ENCODE measurements at regions not wholly inside any gene's neighbourhood (a gene's known extent, or its start where the extent isn't known, plus 50 kb on each side); places are given as distances from the start of the nearest gene placed in this dataset.

DNA sequence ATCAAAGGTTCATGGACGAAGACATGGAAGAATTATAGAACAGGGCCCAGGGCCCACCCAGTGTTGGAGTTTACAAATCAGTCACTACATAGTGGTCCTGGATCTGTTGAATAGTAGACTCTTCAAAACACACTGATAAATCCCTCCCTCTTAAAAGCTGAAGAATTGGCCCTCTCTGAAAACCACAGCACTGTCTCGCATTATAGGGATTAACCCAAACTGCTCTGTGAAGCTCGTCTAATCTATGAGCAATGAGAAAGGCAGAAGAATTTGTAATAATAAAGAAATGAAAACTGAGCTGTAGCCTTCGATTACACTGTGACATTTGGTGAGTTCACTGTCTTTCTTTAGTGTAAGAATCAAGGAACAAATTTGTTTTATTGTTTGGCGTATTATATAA, 92.5 kb upstream of the ZFP42 start:
- Histone ChIP-seq H3K27ac (ENCODE audit: extremely low read depth, low read depth, low read length) (no peak overlapping the region), H3K9me3 (ENCODE audit: control insufficient read depth, insufficient read depth, low read depth, low read length) (no peaks in the 10 kb centered on the region), H3K36me3 (ENCODE audit: control insufficient read depth in 2 of 2, insufficient read depth in 1 of 2, low read length in 2 of 2) (no peaks in the 10 kb centered on the region), H3K4me1 (ENCODE audit: control insufficient read depth, insufficient read depth, low read length) (no peaks in the 10 kb centered on the region), H3K4me3 (ENCODE audit: low read depth, low read length) (no peak overlapping the region)
- no peak for TF ChIP-seq ZNF302 (tag by site-specific recombination; IDR thresholded peaks at IDR 0.05; ENCODE audit: low read depth)
- no peak for TF ChIP-seq ZNF558 (tag by site-specific recombination; IDR thresholded peaks at IDR 0.05)
- no peak for TF ChIP-seq ZNF10 (tag by site-specific recombination; IDR thresholded peaks at IDR 0.05)
- TF ChIP-seq, protein P1, sequence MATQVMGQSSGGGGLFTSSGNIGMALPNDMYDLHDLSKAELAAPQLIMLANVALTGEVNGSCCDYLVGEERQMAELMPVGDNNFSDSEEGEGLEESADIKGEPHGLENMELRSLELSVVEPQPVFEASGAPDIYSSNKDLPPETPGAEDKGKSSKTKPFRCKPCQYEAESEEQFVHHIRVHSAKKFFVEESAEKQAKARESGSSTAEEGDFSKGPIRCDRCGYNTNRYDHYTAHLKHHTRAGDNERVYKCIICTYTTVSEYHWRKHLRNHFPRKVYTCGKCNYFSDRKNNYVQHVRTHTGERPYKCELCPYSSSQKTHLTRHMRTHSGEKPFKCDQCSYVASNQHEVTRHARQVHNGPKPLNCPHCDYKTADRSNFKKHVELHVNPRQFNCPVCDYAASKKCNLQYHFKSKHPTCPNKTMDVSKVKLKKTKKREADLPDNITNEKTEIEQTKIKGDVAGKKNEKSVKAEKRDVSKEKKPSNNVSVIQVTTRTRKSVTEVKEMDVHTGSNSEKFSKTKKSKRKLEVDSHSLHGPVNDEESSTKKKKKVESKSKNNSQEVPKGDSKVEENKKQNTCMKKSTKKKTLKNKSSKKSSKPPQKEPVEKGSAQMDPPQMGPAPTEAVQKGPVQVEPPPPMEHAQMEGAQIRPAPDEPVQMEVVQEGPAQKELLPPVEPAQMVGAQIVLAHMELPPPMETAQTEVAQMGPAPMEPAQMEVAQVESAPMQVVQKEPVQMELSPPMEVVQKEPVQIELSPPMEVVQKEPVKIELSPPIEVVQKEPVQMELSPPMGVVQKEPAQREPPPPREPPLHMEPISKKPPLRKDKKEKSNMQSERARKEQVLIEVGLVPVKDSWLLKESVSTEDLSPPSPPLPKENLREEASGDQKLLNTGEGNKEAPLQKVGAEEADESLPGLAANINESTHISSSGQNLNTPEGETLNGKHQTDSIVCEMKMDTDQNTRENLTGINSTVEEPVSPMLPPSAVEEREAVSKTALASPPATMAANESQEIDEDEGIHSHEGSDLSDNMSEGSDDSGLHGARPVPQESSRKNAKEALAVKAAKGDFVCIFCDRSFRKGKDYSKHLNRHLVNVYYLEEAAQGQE (tag by site-specific recombination; IDR thresholded peaks at IDR 0.05): no peak
- POLR2A ChIA-PET: no interaction called here
- CTCF ChIA-PET: no interaction called here

DNA sequence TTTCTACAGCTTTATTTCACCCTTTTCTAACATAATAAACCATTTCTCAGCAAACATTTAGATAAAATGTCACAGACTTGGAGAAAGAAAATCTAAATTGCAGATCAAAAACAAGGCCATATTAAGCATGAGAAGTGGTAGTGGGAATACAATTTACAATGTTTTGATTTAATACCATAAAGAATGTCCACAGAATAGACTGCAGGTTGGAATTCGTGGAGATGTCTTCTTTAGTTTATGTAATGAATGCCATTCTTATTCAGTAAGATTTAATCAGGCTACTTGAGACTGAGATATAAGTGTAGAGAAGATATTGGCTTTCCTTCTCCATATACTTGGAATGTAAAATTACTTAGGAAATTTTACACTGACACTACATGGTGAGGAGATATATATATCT, 91.9 kb upstream of the ZFP42 start:
- CTCF ChIA-PET: no interaction called here
- no peak for TF ChIP-seq GLIS2 (tag by site-specific recombination; IDR thresholded peaks at IDR 0.05)
- TF ChIP-seq ZNF501 (tag by site-specific recombination; IDR thresholded peaks at IDR 0.05): no peak
- TF ChIP-seq ZNF529 (tag by site-specific recombination; IDR thresholded peaks at IDR 0.05; ENCODE audit: insufficient replicate concordance): no peak
- TF ChIP-seq ZFP69B (tag by site-specific recombination; IDR thresholded peaks at IDR 0.05): no peak
- TF ChIP-seq ZNF629 (tag by site-specific recombination; IDR thresholded peaks at IDR 0.05): no peak
- TF ChIP-seq MEIS1 (CRISPR knock-in tag; IDR thresholded peaks at IDR 0.05; ENCODE audit: borderline replicate concordance): no peak
- TF ChIP-seq, protein P2, sequence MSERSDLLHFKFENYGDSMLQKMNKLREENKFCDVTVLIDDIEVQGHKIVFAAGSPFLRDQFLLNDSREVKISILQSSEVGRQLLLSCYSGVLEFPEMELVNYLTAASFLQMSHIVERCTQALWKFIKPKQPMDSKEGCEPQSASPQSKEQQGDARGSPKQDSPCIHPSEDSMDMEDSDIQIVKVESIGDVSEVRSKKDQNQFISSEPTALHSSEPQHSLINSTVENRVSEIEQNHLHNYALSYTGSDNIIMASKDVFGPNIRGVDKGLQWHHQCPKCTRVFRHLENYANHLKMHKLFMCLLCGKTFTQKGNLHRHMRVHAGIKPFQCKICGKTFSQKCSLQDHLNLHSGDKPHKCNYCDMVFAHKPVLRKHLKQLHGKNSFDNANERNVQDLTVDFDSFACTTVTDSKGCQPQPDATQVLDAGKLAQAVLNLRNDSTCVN (tag by site-specific recombination; optimal IDR thresholded peaks at IDR 0.05): no peak
- no peak for TF ChIP-seq ZNF610 (tag by site-specific recombination; IDR thresholded peaks at IDR 0.05; ENCODE audit: borderline replicate concordance)
- TF ChIP-seq ZNF521 (tag by site-specific recombination; IDR thresholded peaks at IDR 0.05): no peak
- TF ChIP-seq, protein P3, sequence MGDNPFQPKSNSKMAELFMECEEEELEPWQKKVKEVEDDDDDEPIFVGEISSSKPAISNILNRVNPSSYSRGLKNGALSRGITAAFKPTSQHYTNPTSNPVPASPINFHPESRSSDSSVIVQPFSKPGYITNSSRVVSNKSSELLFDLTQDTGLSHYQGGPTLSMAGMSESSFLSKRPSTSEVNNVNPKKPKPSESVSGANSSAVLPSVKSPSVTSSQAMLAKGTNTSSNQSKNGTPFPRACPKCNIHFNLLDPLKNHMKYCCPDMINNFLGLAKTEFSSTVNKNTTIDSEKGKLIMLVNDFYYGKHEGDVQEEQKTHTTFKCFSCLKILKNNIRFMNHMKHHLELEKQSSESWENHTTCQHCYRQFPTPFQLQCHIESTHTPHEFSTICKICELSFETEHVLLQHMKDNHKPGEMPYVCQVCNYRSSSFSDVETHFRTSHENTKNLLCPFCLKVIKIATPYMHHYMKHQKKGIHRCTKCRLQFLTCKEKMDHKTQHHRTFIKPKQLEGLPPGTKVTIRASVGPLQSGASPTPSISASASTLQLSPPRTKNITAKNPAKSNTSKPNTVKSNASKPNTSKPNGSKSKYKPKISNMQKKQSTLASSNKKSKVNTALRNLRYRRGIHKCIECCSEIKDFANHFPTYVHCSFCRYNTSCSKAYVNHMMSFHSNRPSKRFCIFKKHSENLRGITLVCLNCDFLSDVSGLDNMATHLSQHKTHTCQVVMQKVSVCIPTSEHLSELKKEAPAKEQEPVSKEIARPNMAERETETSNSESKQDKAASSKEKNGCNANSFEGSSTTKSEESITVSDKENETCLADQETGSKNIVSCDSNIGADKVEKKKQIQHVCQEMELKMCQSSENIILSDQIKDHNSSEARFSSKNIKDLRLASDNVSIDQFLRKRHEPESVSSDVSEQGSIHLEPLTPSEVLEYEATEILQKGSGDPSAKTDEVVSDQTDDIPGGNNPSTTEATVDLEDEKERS (tag by site-specific recombination; IDR thresholded peaks at IDR 0.05): no peak

DNA sequence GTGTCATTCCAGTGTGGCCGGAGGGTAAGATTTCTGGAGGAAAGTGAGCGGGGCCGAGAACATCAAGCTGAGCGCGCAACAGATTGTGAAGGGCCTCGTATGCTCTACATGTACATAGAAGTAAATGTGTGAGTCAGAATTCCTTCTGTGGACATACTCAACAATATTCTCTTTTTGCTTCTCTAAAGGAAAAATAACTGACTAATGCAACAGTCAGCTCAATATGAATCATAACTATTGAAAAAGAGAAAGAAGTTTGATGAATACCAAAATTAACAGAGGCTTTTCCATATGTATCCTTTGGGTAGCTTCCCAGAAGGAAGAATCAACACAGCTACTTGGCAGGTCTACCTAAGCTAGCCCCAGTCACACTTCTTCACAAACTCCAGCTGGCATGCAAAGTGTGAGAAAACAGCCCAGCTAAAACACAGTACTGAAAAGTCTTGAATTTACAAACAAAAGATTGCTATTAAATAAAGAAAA, 87.5 kb upstream of the ZFP42 start:
- POLR2A ChIA-PET: no interaction called here
- no peak overlapping the region for H3K27ac ChIP-seq (ENCODE audit: extremely low read depth, low read depth, low read length)
- no peaks in the 10 kb centered on the region for H3K9me3 ChIP-seq (ENCODE audit: control insufficient read depth, insufficient read depth, low read depth, low read length)
- no peaks in the 10 kb centered on the region for H3K36me3 ChIP-seq (ENCODE audit: control insufficient read depth in 2 of 2, insufficient read depth in 1 of 2, low read length in 2 of 2)
- no peak overlapping the region for H3K4me3 ChIP-seq (ENCODE audit: low read depth, low read length)
- CTCF ChIA-PET: no interaction called here
- no peaks in the 10 kb centered on the region for H3K4me1 ChIP-seq (ENCODE audit: control insufficient read depth, insufficient read depth, low read length)
- TF ChIP-seq ZNF600 (tag by site-specific recombination; IDR thresholded peaks at IDR 0.05): no peak
- TF ChIP-seq, protein P4, sequence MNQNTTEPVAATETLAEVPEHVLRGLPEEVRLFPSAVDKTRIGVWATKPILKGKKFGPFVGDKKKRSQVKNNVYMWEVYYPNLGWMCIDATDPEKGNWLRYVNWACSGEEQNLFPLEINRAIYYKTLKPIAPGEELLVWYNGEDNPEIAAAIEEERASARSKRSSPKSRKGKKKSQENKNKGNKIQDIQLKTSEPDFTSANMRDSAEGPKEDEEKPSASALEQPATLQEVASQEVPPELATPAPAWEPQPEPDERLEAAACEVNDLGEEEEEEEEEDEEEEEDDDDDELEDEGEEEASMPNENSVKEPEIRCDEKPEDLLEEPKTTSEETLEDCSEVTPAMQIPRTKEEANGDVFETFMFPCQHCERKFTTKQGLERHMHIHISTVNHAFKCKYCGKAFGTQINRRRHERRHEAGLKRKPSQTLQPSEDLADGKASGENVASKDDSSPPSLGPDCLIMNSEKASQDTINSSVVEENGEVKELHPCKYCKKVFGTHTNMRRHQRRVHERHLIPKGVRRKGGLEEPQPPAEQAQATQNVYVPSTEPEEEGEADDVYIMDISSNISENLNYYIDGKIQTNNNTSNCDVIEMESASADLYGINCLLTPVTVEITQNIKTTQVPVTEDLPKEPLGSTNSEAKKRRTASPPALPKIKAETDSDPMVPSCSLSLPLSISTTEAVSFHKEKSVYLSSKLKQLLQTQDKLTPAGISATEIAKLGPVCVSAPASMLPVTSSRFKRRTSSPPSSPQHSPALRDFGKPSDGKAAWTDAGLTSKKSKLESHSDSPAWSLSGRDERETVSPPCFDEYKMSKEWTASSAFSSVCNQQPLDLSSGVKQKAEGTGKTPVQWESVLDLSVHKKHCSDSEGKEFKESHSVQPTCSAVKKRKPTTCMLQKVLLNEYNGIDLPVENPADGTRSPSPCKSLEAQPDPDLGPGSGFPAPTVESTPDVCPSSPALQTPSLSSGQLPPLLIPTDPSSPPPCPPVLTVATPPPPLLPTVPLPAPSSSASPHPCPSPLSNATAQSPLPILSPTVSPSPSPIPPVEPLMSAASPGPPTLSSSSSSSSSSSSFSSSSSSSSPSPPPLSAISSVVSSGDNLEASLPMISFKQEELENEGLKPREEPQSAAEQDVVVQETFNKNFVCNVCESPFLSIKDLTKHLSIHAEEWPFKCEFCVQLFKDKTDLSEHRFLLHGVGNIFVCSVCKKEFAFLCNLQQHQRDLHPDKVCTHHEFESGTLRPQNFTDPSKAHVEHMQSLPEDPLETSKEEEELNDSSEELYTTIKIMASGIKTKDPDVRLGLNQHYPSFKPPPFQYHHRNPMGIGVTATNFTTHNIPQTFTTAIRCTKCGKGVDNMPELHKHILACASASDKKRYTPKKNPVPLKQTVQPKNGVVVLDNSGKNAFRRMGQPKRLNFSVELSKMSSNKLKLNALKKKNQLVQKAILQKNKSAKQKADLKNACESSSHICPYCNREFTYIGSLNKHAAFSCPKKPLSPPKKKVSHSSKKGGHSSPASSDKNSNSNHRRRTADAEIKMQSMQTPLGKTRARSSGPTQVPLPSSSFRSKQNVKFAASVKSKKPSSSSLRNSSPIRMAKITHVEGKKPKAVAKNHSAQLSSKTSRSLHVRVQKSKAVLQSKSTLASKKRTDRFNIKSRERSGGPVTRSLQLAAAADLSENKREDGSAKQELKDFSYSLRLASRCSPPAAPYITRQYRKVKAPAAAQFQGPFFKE (tag by site-specific recombination; IDR thresholded peaks at IDR 0.05; ENCODE audit: borderline replicate concordance): no peak
- no peak for TF ChIP-seq ZNF530 (tag by site-specific recombination; IDR thresholded peaks at IDR 0.05; ENCODE audit: low read depth)
- TF ChIP-seq ZNF830 (tag by site-specific recombination; IDR thresholded peaks at IDR 0.05; ENCODE audit: low read depth): no peak
- no peak for TF ChIP-seq ZNF677 (tag by site-specific recombination; IDR thresholded peaks at IDR 0.05)

More for the DNA sequence above, 91.9 kb upstream of the ZFP42 start:
- Histone ChIP-seq H3K9me3 (ENCODE audit: control insufficient read depth, insufficient read depth, low read depth, low read length) (no peaks in the 10 kb centered on the region), H3K4me3 (ENCODE audit: low read depth, low read length) (no peak overlapping the region), H3K36me3 (ENCODE audit: control insufficient read depth in 2 of 2, insufficient read depth in 1 of 2, low read length in 2 of 2) (no peaks in the 10 kb centered on the region), H3K27ac (ENCODE audit: extremely low read depth, low read depth, low read length) (no peak overlapping the region), H3K4me1 (ENCODE audit: control insufficient read depth, insufficient read depth, low read length) (no peaks in the 10 kb centered on the region)
- POLR2A ChIA-PET: no interaction called here

Data from HEK293 (cell line).